HL-60 (cell line): ENCODE measurements at regions not wholly inside any gene's neighbourhood (a gene's known extent, or its start where the extent isn't known, plus 50 kb on each side); places are given as distances from the start of the nearest gene placed in this dataset.

ENCODE experiments used
- DNase-seq, 2 experiments: peaks; one replicate each; pipeline ENCODE4 v3.0.0-alpha.2; 2010 to 2020; ENCODE audit warnings: low read depth in 1 of 2, low spot score in 1 of 2
- H3K27ac ChIP-seq: fragments of 250-450 bp; sonication (Bioruptor Pico); replicated peaks from 2 replicates; pipeline ENCODE4 v1.5.1; 2020; ENCODE audit warnings: mild to moderate bottlenecking, moderate library complexity
- H3K27me3 ChIP-seq: fragments of 250-450 bp; sonication (Bioruptor Pico); 2 replicates; pipeline ENCODE4 v1.5.1; 2021; ENCODE audit warnings: mild to moderate bottlenecking, moderate library complexity; ENCODE audit not compliant: insufficient read depth, poor library complexity, severe bottlenecking
- H3K4me3 ChIP-seq: replicated peaks from 2 replicates; pipeline ENCODE4 v1.5.1; 2011; ENCODE audit warnings: mild to moderate bottlenecking, control low read depth, low read length; ENCODE audit not compliant: insufficient read depth
- CTCF ChIP-seq: IDR thresholded peaks from one replicate; pipeline ENCODE4 v1.5.1; 2011; ENCODE audit warnings: low read length, control low read depth, inconsistent platforms; ENCODE audit not compliant: insufficient read depth
- GABPA ChIP-seq: IDR thresholded peaks from 2 replicates; pipeline ENCODE4 v1.6.1; 2012; ENCODE audit warnings: low read depth
- POLR2AphosphoS5 ChIP-seq: IDR thresholded peaks from 2 replicates; pipeline ENCODE4 v1.6.1; 2012; ENCODE audit warnings: low read depth
- REST ChIP-seq: IDR thresholded peaks from 2 replicates; pipeline ENCODE4 v1.6.1; 2012; ENCODE audit warnings: low read depth; ENCODE audit not compliant: insufficient replicate concordance
- SPI1 ChIP-seq: IDR thresholded peaks from 2 replicates; pipeline ENCODE4 v1.6.1; 2012; ENCODE audit warnings: low read depth, mild to moderate bottlenecking, borderline replicate concordance

GRCh38 chr1:191707288-191707687 lies 451.0 kb upstream of the RGS18 start:
- Histone ChIP-seq H3K27me3 (no peaks in the 10 kb centered on the region), H3K27ac (no peak overlapping the region), H3K4me3 (no peak overlapping the region)
- TF ChIP-seq POLR2AphosphoS5 = no peak
- TF ChIP-seq SPI1 = no peak
- no peak for TF ChIP-seq REST
- no peak for TF ChIP-seq GABPA
- TF ChIP-seq CTCF = no peak
- DNase-seq = no peak

GRCh38 chr1:191709215-191709614 lies 449.0 kb upstream of the RGS18 start:
- Histone ChIP-seq H3K27me3 (no peaks in the 10 kb centered on the region), H3K27ac (no peak overlapping the region), H3K4me3 (no peak overlapping the region)
- TF ChIP-seq SPI1 = no peak
- no peak for TF ChIP-seq CTCF
- no peak for TF ChIP-seq GABPA
- DNase-seq = no peak

GRCh38 chr1:191711961-191712360 lies 446.3 kb upstream of the RGS18 start:
- Histone ChIP-seq H3K27me3 (no peaks in the 10 kb centered on the region), H3K4me3 (no peak overlapping the region), H3K27ac (no peak overlapping the region)
- no peak for TF ChIP-seq REST
- TF ChIP-seq CTCF = no peak
- no peak for TF ChIP-seq POLR2AphosphoS5
- TF ChIP-seq SPI1 = no peak
- TF ChIP-seq GABPA = no peak
- DNase-seq = no peak

GRCh38 chr1:191714845-191715244 lies 443.4 kb upstream of the RGS18 start:
- Histone ChIP-seq H3K27ac (no peak overlapping the region), H3K4me3 (no peak overlapping the region), H3K27me3 (no peaks in the 10 kb centered on the region)
- DNase-seq = no peak
- no peak for TF ChIP-seq REST
- TF ChIP-seq SPI1 = no peak
- TF ChIP-seq GABPA = no peak
- no peak for TF ChIP-seq POLR2AphosphoS5
- no peak for TF ChIP-seq CTCF
